ENCODE measurements at regions not wholly inside any gene's neighbourhood (a gene's known extent, or its start where the extent isn't known, plus 50 kb on each side); places are given as distances from the start of the nearest gene placed in this dataset.

GRCh38 chr12:88743946-88744685 is 163.8 kb upstream of the KITLG start:
- Histone ChIP-seq H2BK5ac (ENCODE audit: low read depth, low read length, poor library complexity) (no peak overlapping the region), H3K4ac (ENCODE audit: low read depth, low read length) (no peak overlapping the region), H3K79me2 (ENCODE audit: control insufficient read depth, insufficient read depth, low read length, poor library complexity) (no peaks in the 10 kb centered on the region), H2BK12ac (ENCODE audit: low read length) (no peak overlapping the region), H3K4me3 (ENCODE audit: low read depth, low read length) (no peak overlapping the region), H4K12ac (ENCODE audit: low read depth, low read length) (no peak overlapping the region), H3K14ac (ENCODE audit: low read length) (no peak overlapping the region), H3K4me2 (ENCODE audit: low read length) (no peak overlapping the region), H4K8ac (ENCODE audit: low read depth, low read length) (no peak overlapping the region), H3K36me3 (ENCODE audit: control insufficient read depth in 1 of 2, insufficient read depth in 2 of 2, low read length in 2 of 2) (no peaks in the 10 kb centered on the region), H2AK5ac (ENCODE audit: low read length) (no peak overlapping the region), H3K27me3 (ENCODE audit: insufficient read depth, low read length) (no peaks in the 10 kb centered on the region), H3K9me3 (ENCODE audit: insufficient read depth, low read depth, low read length) (peaks cover 1% of the 10 kb centered on the region), H2AFZ (ENCODE audit: insufficient read depth, low read length, poor library complexity) (no peak overlapping the region), H3K18ac (ENCODE audit: low read length) (no peak overlapping the region), H4K91ac (ENCODE audit: low read depth, low read length) (no peak overlapping the region), H3K79me1 (ENCODE audit: low read length) (no peaks in the 10 kb centered on the region), H2BK120ac (ENCODE audit: insufficient read depth, low read length, poor library complexity) (no peak overlapping the region), H3K4me1 (ENCODE audit: control insufficient read depth in 1 of 2, insufficient read depth in 2 of 2, low read length in 2 of 2) (no peaks in the 10 kb centered on the region), H3K27ac (ENCODE audit: low read depth, low read length) (no peak overlapping the region), H3K23ac (ENCODE audit: low read length) (no peak overlapping the region), H3K9ac (ENCODE audit: low read length) (no peak overlapping the region)
- WGBS (ENCODE audit: extremely low coverage, insufficient coverage, insufficient read length) = no CpG with 5 or more reads among the region's 12 CpGs
- DNase-seq = peak; percentile 13 to 64

- H3K27me3 ChIP-seq (ENCODE audit: insufficient read depth, low read length) = no peaks in the 10 kb centered on the region
- H3K4me1 ChIP-seq (ENCODE audit: control insufficient read depth in 1 of 2, insufficient read depth in 2 of 2, low read length in 2 of 2) = no peaks in the 10 kb centered on the region
- no peak overlapping the region for H4K12ac ChIP-seq (ENCODE audit: low read depth, low read length)
- no peak overlapping the region for H2BK5ac ChIP-seq (ENCODE audit: low read depth, low read length, poor library complexity)
- no peak overlapping the region for H3K9ac ChIP-seq (ENCODE audit: low read length)
- no peak overlapping the region for H4K91ac ChIP-seq (ENCODE audit: low read depth, low read length)
- no CpG with 5 or more reads among the region's 8 CpGs for WGBS (ENCODE audit: extremely low coverage, insufficient coverage, insufficient read length)
- H3K79me2 ChIP-seq (ENCODE audit: control insufficient read depth, insufficient read depth, low read length, poor library complexity) = no peaks in the 10 kb centered on the region
- no peak overlapping the region for H2AK5ac ChIP-seq (ENCODE audit: low read length)
- H4K8ac ChIP-seq (ENCODE audit: low read depth, low read length) = no peak overlapping the region
- H3K4me3 ChIP-seq (ENCODE audit: low read depth, low read length) = no peak overlapping the region
- no peak for DNase-seq
- no peak overlapping the region for H3K14ac ChIP-seq (ENCODE audit: low read length)
- no peak overlapping the region for H2AFZ ChIP-seq (ENCODE audit: insufficient read depth, low read length, poor library complexity)
- no peak overlapping the region for H3K18ac ChIP-seq (ENCODE audit: low read length)
- no peak overlapping the region for H3K27ac ChIP-seq (ENCODE audit: low read depth, low read length)
- H3K23ac ChIP-seq (ENCODE audit: low read length) = no peak overlapping the region
- H3K36me3 ChIP-seq (ENCODE audit: control insufficient read depth in 1 of 2, insufficient read depth in 2 of 2, low read length in 2 of 2) = no peaks in the 10 kb centered on the region
- H3K79me1 ChIP-seq (ENCODE audit: low read length) = no peaks in the 10 kb centered on the region
- no peak overlapping the region for H3K4ac ChIP-seq (ENCODE audit: low read depth, low read length)
- no peak overlapping the region for H2BK12ac ChIP-seq (ENCODE audit: low read length)
- no peaks in the 10 kb centered on the region for H3K9me3 ChIP-seq (ENCODE audit: insufficient read depth, low read depth, low read length)
- no peak overlapping the region for H2BK120ac ChIP-seq (ENCODE audit: insufficient read depth, low read length, poor library complexity)
- H3K4me2 ChIP-seq (ENCODE audit: low read length) = no peak overlapping the region
Measured at GRCh38 chr12:88737838-88738472, 157.7 kb upstream of the KITLG start.

DNA sequence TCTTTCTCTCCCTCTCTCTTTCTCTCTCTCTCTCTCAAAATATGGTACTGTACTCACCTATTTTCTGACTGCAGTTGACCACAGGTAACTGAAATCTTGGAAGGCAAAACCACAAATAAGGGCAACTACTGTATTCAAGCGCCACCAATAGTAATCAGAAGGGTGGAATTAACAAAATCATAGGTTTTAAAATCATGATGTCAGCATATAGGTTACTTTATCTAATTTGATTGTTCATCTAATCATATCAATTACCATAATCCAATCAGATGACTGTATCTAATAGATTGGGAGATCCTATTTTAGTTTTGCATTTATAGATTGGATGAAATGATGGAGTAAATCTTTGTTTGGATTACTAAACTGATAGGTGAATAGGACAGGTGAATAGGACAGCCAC is 155.8 kb upstream of the KITLG start:
- no peak overlapping the region for H2AK5ac ChIP-seq (ENCODE audit: low read length)
- H3K9me3 ChIP-seq (ENCODE audit: insufficient read depth, low read depth, low read length) = no peaks in the 10 kb centered on the region
- no peak overlapping the region for H3K23ac ChIP-seq (ENCODE audit: low read length)
- H4K91ac ChIP-seq (ENCODE audit: low read depth, low read length) = no peak overlapping the region
- no peak overlapping the region for H3K4me2 ChIP-seq (ENCODE audit: low read length)
- no peak overlapping the region for H2BK12ac ChIP-seq (ENCODE audit: low read length)
- no peak overlapping the region for H3K4me3 ChIP-seq (ENCODE audit: low read depth, low read length)
- no peak overlapping the region for H4K8ac ChIP-seq (ENCODE audit: low read depth, low read length)
- no peaks in the 10 kb centered on the region for H3K4me1 ChIP-seq (ENCODE audit: control insufficient read depth in 1 of 2, insufficient read depth in 2 of 2, low read length in 2 of 2)
- no peak overlapping the region for H3K14ac ChIP-seq (ENCODE audit: low read length)
- H3K79me2 ChIP-seq (ENCODE audit: control insufficient read depth, insufficient read depth, low read length, poor library complexity) = no peaks in the 10 kb centered on the region
- H4K12ac ChIP-seq (ENCODE audit: low read depth, low read length) = no peak overlapping the region
- no peaks in the 10 kb centered on the region for H3K27me3 ChIP-seq (ENCODE audit: insufficient read depth, low read length)
- no peak overlapping the region for H3K9ac ChIP-seq (ENCODE audit: low read length)
- H2AFZ ChIP-seq (ENCODE audit: insufficient read depth, low read length, poor library complexity) = no peak overlapping the region
- H3K79me1 ChIP-seq (ENCODE audit: low read length) = no peaks in the 10 kb centered on the region
- no peak overlapping the region for H2BK120ac ChIP-seq (ENCODE audit: insufficient read depth, low read length, poor library complexity)
- no peak overlapping the region for H3K27ac ChIP-seq (ENCODE audit: low read depth, low read length)
- no peak for DNase-seq
- H3K4ac ChIP-seq (ENCODE audit: low read depth, low read length) = no peak overlapping the region
- H2BK5ac ChIP-seq (ENCODE audit: low read depth, low read length, poor library complexity) = no peak overlapping the region
- H3K18ac ChIP-seq (ENCODE audit: low read length) = no peak overlapping the region
- no CpG with 5 or more reads among the region's 1 CpG for WGBS (ENCODE audit: extremely low coverage, insufficient coverage, insufficient read length)
- no peaks in the 10 kb centered on the region for H3K36me3 ChIP-seq (ENCODE audit: control insufficient read depth in 1 of 2, insufficient read depth in 2 of 2, low read length in 2 of 2)

GRCh38 chr12:88733008-88733407 is 152.7 kb upstream of the KITLG start:
- Histone ChIP-seq H2BK12ac (ENCODE audit: low read length) (no peak overlapping the region), H3K36me3 (ENCODE audit: control insufficient read depth in 1 of 2, insufficient read depth in 2 of 2, low read length in 2 of 2) (no peaks in the 10 kb centered on the region), H4K91ac (ENCODE audit: low read depth, low read length) (no peak overlapping the region), H3K4ac (ENCODE audit: low read depth, low read length) (no peak overlapping the region), H3K23ac (ENCODE audit: low read length) (no peak overlapping the region), H3K14ac (ENCODE audit: low read length) (no peak overlapping the region), H3K18ac (ENCODE audit: low read length) (no peak overlapping the region), H3K4me1 (ENCODE audit: control insufficient read depth in 1 of 2, insufficient read depth in 2 of 2, low read length in 2 of 2) (no peaks in the 10 kb centered on the region), H2BK120ac (ENCODE audit: insufficient read depth, low read length, poor library complexity) (no peak overlapping the region), H4K12ac (ENCODE audit: low read depth, low read length) (no peak overlapping the region), H2AFZ (ENCODE audit: insufficient read depth, low read length, poor library complexity) (no peak overlapping the region), H3K27me3 (ENCODE audit: insufficient read depth, low read length) (no peaks in the 10 kb centered on the region), H2BK5ac (ENCODE audit: low read depth, low read length, poor library complexity) (no peak overlapping the region), H3K79me1 (ENCODE audit: low read length) (no peaks in the 10 kb centered on the region), H3K79me2 (ENCODE audit: control insufficient read depth, insufficient read depth, low read length, poor library complexity) (no peaks in the 10 kb centered on the region), H3K9me3 (ENCODE audit: insufficient read depth, low read depth, low read length) (no peaks in the 10 kb centered on the region), H3K4me2 (ENCODE audit: low read length) (no peak overlapping the region), H3K9ac (ENCODE audit: low read length) (no peak overlapping the region), H4K8ac (ENCODE audit: low read depth, low read length) (no peak overlapping the region), H2AK5ac (ENCODE audit: low read length) (no peak overlapping the region), H3K4me3 (ENCODE audit: low read depth, low read length) (no peak overlapping the region), H3K27ac (ENCODE audit: low read depth, low read length) (no peak overlapping the region)
- no CpG with 5 or more reads among the region's 2 CpGs for WGBS (ENCODE audit: extremely low coverage, insufficient coverage, insufficient read length)
- no peak for DNase-seq

Measured in trophoblast cell (in vitro differentiated cells and primary cell).